HCT116 (cell line): ENCODE measurements at regions not wholly inside any gene's neighbourhood (a gene's known extent, or its start where the extent isn't known, plus 50 kb on each side); places are given as distances from the start of the nearest gene placed in this dataset.

ENCODE experiments used
- ATAC-seq: fragments of 200-7000 bp; cut with Tn5 transposase; 2 replicates; pipeline ENCODE4 v1.9.1; 2020; ENCODE audit warnings: mild to moderate bottlenecking, moderate library complexity
- BruUV-seq: library from RNA; stranded (reverse); fragments of 400-500 nt; replicated peaks from 2 replicates; lab custom pipeline; 2021; lab: Mats Ljungman, UMichigan
- CTCF ChIA-PET: fragments of 300-600 bp; sonication (Branson Sonifier 250); formaldehyde crosslinking; loops from one replicate; lab custom pipeline; 2021; ENCODE audit warnings: antibody characterized with exemption; lab: Charles Lee
- POLR2A ChIA-PET: fragments of 300-600, 350-600 bp; sonication (Branson Sonifier 250); formaldehyde crosslinking; loops from one replicate; lab custom pipeline; 2021; ENCODE audit warnings: antibody characterized with exemption; lab: Charles Lee
- RAD21 ChIA-PET, 2 experiments: fragments of 300-600 bp; sonication (Branson Sonifier 250); formaldehyde crosslinking; loops; one replicate each; lab custom pipeline; 2023; ENCODE audit warnings: low total read pairs in 2 of 2; ENCODE audit not compliant: uncharacterized antibody in 2 of 2, unreplicated experiment in 2 of 2, low non-redundant PET in 1 of 2; lab: Charles Lee
- DNase-seq: peaks from one replicate; pipeline ENCODE4 v3.0.0-alpha.2; 2010; ENCODE audit warnings: low read depth, low spot score
- H2AFZ ChIP-seq: fragments of 200-600 bp; shearing (Covaris generic), sonication (generic); 2 replicates; pipeline ENCODE4 v1.6.1; 2017; ENCODE audit warnings: low read depth, mixed run types, mixed read lengths, antibody characterized with exemption, low read length; ENCODE audit not compliant: poor library complexity, severe bottlenecking
- H3K27ac ChIP-seq: 2 replicates; pipeline ENCODE4 v1.5.1; 2012; ENCODE audit warnings: low read depth, low read length
- H3K27me3 ChIP-seq: fragments of 200-600 bp; sonication (generic); 2 replicates; pipeline ENCODE4 v1.6.1; 2016; ENCODE audit warnings: mixed run types, low read length, mixed read lengths; ENCODE audit not compliant: insufficient read depth
- H3K36me3 ChIP-seq, 2 experiments: fragments of 200-500 bp in 1 of 2; fragments of 200-600 bp in 1 of 2; sonication (Bioruptor generic) in 1 of 2; sonication (generic) in 1 of 2; 2 replicates each; pipeline versions ENCODE4 v1.5.1 to v1.6.1; 2014 to 2016; ENCODE audit warnings: low read length in 2 of 2, inconsistent platforms in 1 of 2, mixed read lengths in 1 of 2, mixed run types in 1 of 2; ENCODE audit not compliant: insufficient read depth in 2 of 2, control insufficient read depth in 1 of 2
- H3K4me1 ChIP-seq, 2 experiments: fragments of 200-600 bp in 1 of 2; sonication (generic) in 1 of 2; 2 replicates each; pipeline versions ENCODE4 v1.5.1 to v1.6.1; 2012 to 2017; ENCODE audit warnings: low read length in 2 of 2, inconsistent platforms in 1 of 2, mild to moderate bottlenecking in 1 of 2, mixed read lengths in 1 of 2, mixed run types in 1 of 2, moderate library complexity in 1 of 2; ENCODE audit not compliant: insufficient read depth in 2 of 2, control insufficient read depth in 1 of 2
- H3K4me2 ChIP-seq: fragments of 200-600 bp; sonication (generic); 2 replicates; pipeline ENCODE4 v1.6.1; 2017; ENCODE audit warnings: mixed run types, low read length, mixed read lengths
- H3K4me3 ChIP-seq, 2 experiments: fragments of 200-600 bp in 1 of 2; sonication (generic) in 1 of 2; replicated peaks in 1 of 2; 2 replicates each; pipeline ENCODE4 v1.5.1; 2011 to 2016; ENCODE audit warnings: low read length in 2 of 2, control low read depth in 1 of 2, low read depth in 1 of 2, mild to moderate bottlenecking in 1 of 2, mixed read lengths in 1 of 2, mixed run types in 1 of 2
- H3K79me2 ChIP-seq: fragments of 200-600 bp; sonication (generic); 2 replicates; pipeline ENCODE4 v1.6.1; 2017; ENCODE audit warnings: mild to moderate bottlenecking, mixed run types, low read length, moderate library complexity, mixed read lengths; ENCODE audit not compliant: insufficient read depth
- H3K9ac ChIP-seq: fragments of 200-600 bp; sonication (generic); 2 replicates; pipeline ENCODE4 v1.6.1; 2016; ENCODE audit warnings: low read length, mixed read lengths
- H3K9me2 ChIP-seq: fragments of 200-600 bp; sonication (generic), shearing (Covaris generic); 2 replicates; pipeline ENCODE4 v1.6.1; 2017; ENCODE audit warnings: mixed run types, mild to moderate bottlenecking, moderate library complexity; ENCODE audit not compliant: insufficient read depth
- H3K9me3 ChIP-seq, 2 experiments: fragments of 200-500 bp in 1 of 2; fragments of 200-600 bp in 1 of 2; sonication (Bioruptor generic) in 1 of 2; sonication (generic) in 1 of 2; 2 replicates each; pipeline ENCODE4 v1.6.1; 2014 to 2017; ENCODE audit warnings: low read length in 2 of 2, mixed read lengths in 2 of 2, inconsistent platforms in 1 of 2, low read depth in 1 of 2, mild to moderate bottlenecking in 1 of 2, mixed run types in 1 of 2, moderate library complexity in 1 of 2; ENCODE audit not compliant: control insufficient read depth in 1 of 2, insufficient read depth in 1 of 2
- H4K20me1 ChIP-seq: fragments of 200-600 bp; sonication (generic), shearing (Covaris generic); 2 replicates; pipeline ENCODE4 v1.6.1; 2017; ENCODE audit warnings: mixed run types, mild to moderate bottlenecking, moderate library complexity; ENCODE audit not compliant: insufficient read depth
- CTCF ChIP-seq, 3 experiments: fragments of 200-600 bp in 1 of 3; sonication (generic) in 1 of 3; IDR thresholded peaks in 2 of 3; conservative IDR thresholded peaks in 1 of 3; 2 replicates each; pipeline ENCODE4 v1.5.1; 2012 to 2017; ENCODE audit warnings: low read depth in 2 of 3, low read length in 2 of 3, antibody characterized with exemption in 1 of 3, borderline replicate concordance in 1 of 3, control low read depth in 1 of 3, mild to moderate bottlenecking in 1 of 3, mixed read lengths in 1 of 3, mixed run types in 1 of 3, moderate library complexity in 1 of 3; ENCODE audit not compliant: insufficient read depth in 1 of 3
- EGR1 ChIP-seq: IDR thresholded peaks from 2 replicates; pipeline ENCODE4 v1.6.1; 2012; ENCODE audit warnings: low read depth
- EZH2phosphoT487 ChIP-seq: fragments of 200-600 bp; IDR thresholded peaks from 2 replicates; pipeline ENCODE4 v1.6.1; 2018; ENCODE audit warnings: antibody characterized with exemption, borderline replicate concordance
- SP1 ChIP-seq: IDR thresholded peaks from 2 replicates; pipeline ENCODE4 v1.6.1; 2012; ENCODE audit warnings: low read depth
- YY1 ChIP-seq: IDR thresholded peaks from 2 replicates; pipeline ENCODE4 v1.6.1; 2011; ENCODE audit warnings: low read length, low read depth, moderate library complexity, mild to moderate bottlenecking; ENCODE audit not compliant: insufficient replicate concordance; ENCODE audit errors: extremely low read depth
- intact Hi-C: fragments of 100-400 bp; cut with micrococcal nuclease; formaldehyde crosslinking; loops from 2 replicates; pipeline ENCODE4 v1.10.0; 2022
- TF ChIP-seq, protein P1 (sequence below): IDR thresholded peaks from 2 replicates; pipeline ENCODE4 v1.6.1; 2012; ENCODE audit warnings: low read depth

- no TSS peak for BruUV-seq
- TF ChIP-seq, protein P1, sequence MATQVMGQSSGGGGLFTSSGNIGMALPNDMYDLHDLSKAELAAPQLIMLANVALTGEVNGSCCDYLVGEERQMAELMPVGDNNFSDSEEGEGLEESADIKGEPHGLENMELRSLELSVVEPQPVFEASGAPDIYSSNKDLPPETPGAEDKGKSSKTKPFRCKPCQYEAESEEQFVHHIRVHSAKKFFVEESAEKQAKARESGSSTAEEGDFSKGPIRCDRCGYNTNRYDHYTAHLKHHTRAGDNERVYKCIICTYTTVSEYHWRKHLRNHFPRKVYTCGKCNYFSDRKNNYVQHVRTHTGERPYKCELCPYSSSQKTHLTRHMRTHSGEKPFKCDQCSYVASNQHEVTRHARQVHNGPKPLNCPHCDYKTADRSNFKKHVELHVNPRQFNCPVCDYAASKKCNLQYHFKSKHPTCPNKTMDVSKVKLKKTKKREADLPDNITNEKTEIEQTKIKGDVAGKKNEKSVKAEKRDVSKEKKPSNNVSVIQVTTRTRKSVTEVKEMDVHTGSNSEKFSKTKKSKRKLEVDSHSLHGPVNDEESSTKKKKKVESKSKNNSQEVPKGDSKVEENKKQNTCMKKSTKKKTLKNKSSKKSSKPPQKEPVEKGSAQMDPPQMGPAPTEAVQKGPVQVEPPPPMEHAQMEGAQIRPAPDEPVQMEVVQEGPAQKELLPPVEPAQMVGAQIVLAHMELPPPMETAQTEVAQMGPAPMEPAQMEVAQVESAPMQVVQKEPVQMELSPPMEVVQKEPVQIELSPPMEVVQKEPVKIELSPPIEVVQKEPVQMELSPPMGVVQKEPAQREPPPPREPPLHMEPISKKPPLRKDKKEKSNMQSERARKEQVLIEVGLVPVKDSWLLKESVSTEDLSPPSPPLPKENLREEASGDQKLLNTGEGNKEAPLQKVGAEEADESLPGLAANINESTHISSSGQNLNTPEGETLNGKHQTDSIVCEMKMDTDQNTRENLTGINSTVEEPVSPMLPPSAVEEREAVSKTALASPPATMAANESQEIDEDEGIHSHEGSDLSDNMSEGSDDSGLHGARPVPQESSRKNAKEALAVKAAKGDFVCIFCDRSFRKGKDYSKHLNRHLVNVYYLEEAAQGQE: no peak
- TF ChIP-seq EGR1 (no peak), SP1 (no peak), CTCF (IDR thresholded peaks at IDR 0.05 in 2 of 3, conservative IDR thresholded peaks at IDR 0.05 in 1 of 3; ENCODE audit: borderline replicate concordance in 1 of 3, insufficient read depth in 1 of 3, low read depth in 2 of 3, low read length in 2 of 3) (no peak), YY1 (no peak), EZH2phosphoT487 (no peak)
- TF ChIP-seq, all 23 proteins: peak for 0
Observed at GRCh38 chr13:58977085-58977484, 1186.6 kb downstream of the DIAPH3 start.

More at GRCh38 chr13:58977085-58977484, 1186.6 kb downstream of the DIAPH3 start:
- ChIA-PET RAD21 (no interaction called here), CTCF (no interaction called here), POLR2A (no interaction called here)
- H3K9ac ChIP-seq: no peak overlapping the region
- H3K4me3 ChIP-seq: no peak overlapping the region
- no peaks in the 10 kb centered on the region for H3K4me1 ChIP-seq
- H3K79me2 ChIP-seq: no peaks in the 10 kb centered on the region
- H3K27me3 ChIP-seq: no peaks in the 10 kb centered on the region
- no peaks in the 10 kb centered on the region for H3K36me3 ChIP-seq
- H3K4me2 ChIP-seq: no peak overlapping the region
- no peaks in the 10 kb centered on the region for H4K20me1 ChIP-seq
- ATAC-seq: no peak
- intact Hi-C loops: no loop called here
- no peaks in the 10 kb centered on the region for H3K9me2 ChIP-seq
- H2AFZ ChIP-seq: no peak overlapping the region
- H3K9me3 ChIP-seq: peaks cover 0 to 4% of the 10 kb centered on the region in 2 experiments; a peak in 2 of 4 replicates
- H3K27ac ChIP-seq: no peak overlapping the region
- DNase-seq: no peak
